ENCODE measurements at regions not wholly inside any gene's neighbourhood (a gene's known extent, or its start where the extent isn't known, plus 50 kb on each side); places are given as distances from the start of the nearest gene placed in this dataset.

DNA sequence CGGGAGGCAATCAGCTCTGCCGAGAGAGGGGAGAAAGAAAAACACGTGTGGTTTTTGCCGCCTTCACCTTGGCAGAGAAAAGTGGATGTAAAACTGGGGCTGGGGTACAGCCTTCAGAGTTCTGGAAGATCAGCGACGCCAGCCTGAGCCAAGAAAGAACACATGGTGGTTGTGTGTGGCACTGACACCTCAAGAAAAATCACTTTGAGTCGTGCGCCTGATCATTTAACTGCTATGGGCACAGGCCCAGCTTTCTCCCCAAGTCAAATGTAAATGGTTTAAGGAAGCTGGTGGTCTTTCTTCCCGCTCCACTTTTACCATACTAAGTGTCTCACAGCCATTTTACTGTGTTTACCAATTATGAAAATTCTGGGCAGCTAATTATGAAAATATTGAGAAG lies 461.8 kb upstream of the SOX9 start:
- TF ChIP-seq, protein P1, sequence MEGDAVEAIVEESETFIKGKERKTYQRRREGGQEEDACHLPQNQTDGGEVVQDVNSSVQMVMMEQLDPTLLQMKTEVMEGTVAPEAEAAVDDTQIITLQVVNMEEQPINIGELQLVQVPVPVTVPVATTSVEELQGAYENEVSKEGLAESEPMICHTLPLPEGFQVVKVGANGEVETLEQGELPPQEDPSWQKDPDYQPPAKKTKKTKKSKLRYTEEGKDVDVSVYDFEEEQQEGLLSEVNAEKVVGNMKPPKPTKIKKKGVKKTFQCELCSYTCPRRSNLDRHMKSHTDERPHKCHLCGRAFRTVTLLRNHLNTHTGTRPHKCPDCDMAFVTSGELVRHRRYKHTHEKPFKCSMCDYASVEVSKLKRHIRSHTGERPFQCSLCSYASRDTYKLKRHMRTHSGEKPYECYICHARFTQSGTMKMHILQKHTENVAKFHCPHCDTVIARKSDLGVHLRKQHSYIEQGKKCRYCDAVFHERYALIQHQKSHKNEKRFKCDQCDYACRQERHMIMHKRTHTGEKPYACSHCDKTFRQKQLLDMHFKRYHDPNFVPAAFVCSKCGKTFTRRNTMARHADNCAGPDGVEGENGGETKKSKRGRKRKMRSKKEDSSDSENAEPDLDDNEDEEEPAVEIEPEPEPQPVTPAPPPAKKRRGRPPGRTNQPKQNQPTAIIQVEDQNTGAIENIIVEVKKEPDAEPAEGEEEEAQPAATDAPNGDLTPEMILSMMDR (conservative IDR thresholded peaks at IDR 0.05): no peak
- TF ChIP-seq EZH2 (IDR thresholded peaks at IDR 0.05; ENCODE audit: low read depth): no peak

Measured in PC-9 (cell line).